GM10266 (cell line): ENCODE measurements at regions not wholly inside any gene's neighbourhood (a gene's known extent, or its start where the extent isn't known, plus 50 kb on each side); places are given as distances from the start of the nearest gene placed in this dataset.

ENCODE experiments used
- DNase-seq: peaks from one replicate; pipeline ENCODE4 v3.0.0; 2012; ENCODE audit errors: extremely low spot score
- TF ChIP-seq, protein P1 (sequence below): IDR thresholded peaks from 2 replicates; pipeline ENCODE4 v1.5.1; 2012; ENCODE audit warnings: mild to moderate bottlenecking, low read depth; ENCODE audit not compliant: control insufficient read depth, insufficient read depth; ENCODE audit errors: missing control alignments

DNA sequence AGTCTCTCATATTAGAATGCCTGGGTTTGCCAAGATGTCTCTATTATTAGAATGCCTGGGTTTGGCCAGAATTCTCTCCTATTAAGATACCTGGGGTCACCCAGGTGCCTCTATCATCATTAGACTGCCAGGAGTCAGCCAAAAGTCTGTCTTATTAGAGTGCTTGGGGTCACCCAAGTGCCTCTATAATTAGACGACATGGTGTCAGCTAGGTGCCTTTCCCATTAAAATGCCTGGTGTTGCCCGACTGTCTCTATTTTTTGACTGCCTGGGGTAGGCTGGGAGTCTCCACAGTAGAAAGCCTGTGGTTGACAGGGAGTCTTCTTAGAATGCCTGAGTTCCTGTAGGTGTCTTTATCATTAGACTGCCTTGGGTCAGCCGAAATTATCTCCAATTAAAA, 1536.6 kb downstream of the UQCRFS1 start:
- no peak for DNase-seq
- TF ChIP-seq, protein P1, sequence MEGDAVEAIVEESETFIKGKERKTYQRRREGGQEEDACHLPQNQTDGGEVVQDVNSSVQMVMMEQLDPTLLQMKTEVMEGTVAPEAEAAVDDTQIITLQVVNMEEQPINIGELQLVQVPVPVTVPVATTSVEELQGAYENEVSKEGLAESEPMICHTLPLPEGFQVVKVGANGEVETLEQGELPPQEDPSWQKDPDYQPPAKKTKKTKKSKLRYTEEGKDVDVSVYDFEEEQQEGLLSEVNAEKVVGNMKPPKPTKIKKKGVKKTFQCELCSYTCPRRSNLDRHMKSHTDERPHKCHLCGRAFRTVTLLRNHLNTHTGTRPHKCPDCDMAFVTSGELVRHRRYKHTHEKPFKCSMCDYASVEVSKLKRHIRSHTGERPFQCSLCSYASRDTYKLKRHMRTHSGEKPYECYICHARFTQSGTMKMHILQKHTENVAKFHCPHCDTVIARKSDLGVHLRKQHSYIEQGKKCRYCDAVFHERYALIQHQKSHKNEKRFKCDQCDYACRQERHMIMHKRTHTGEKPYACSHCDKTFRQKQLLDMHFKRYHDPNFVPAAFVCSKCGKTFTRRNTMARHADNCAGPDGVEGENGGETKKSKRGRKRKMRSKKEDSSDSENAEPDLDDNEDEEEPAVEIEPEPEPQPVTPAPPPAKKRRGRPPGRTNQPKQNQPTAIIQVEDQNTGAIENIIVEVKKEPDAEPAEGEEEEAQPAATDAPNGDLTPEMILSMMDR = no peak

DNA sequence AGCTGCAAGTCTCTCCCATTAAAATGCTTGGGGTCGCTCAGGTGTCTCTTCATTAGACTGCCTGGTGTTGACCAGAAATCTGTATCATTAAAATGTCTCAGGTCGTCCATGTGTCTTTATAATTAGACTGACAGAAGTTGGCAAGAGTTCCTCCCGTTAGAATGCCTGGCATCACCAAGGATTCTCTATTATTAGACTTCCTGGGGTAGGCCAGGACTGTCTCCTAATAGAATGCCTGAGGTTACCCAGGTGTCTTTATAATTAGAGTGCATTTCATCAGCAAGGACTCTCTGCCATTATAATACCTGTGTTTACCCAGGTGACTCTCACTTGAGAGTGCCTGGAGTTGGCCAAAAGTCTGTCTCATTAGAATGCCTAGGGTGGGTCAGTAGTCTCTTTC, 1537.2 kb downstream of the UQCRFS1 start:
- TF ChIP-seq, protein P1 = no peak
- DNase-seq = no peak

DNA sequence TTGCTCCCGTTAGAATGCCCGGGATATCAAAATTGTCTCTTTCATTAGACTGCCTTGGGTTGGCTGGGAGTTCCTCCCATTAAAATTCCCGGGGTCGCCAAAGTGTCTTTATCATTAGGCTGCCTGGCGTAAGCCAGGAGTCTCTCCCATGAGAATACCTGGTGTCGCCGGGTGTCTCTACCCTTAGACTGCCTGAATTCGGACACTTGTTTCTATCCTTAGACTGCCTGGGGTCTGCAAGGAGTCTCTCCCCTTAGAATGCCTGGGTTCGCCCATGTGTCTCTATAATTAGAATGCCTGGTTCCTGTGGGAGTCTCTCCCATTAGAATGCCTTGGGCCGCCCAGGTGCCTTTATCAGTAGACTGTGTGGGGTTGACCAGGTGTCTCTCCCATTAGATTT, 1538.2 kb downstream of the UQCRFS1 start:
- TF ChIP-seq, protein P1 = no peak
- DNase-seq = no peak

DNA sequence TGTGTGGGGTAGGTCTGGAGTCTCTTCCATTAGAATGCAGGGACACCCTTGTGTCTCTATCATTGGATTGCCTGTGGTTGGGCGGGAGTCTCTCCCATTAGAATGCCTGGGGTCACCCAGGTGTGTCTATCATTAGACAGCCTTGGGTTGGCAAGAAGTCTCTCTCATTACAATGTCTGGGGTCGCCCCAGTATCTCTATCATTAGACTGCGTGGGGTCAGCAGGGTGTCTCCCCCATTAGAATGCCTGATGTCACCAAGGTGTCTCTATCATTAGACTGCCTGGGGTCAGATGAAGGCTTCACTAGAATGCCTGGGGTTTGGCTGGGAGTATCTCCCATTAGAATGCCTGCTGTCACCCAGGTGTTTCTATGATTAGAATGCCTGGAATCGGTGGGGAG, 1539.0 kb downstream of the UQCRFS1 start:
- TF ChIP-seq, protein P1 = no peak

DNA sequence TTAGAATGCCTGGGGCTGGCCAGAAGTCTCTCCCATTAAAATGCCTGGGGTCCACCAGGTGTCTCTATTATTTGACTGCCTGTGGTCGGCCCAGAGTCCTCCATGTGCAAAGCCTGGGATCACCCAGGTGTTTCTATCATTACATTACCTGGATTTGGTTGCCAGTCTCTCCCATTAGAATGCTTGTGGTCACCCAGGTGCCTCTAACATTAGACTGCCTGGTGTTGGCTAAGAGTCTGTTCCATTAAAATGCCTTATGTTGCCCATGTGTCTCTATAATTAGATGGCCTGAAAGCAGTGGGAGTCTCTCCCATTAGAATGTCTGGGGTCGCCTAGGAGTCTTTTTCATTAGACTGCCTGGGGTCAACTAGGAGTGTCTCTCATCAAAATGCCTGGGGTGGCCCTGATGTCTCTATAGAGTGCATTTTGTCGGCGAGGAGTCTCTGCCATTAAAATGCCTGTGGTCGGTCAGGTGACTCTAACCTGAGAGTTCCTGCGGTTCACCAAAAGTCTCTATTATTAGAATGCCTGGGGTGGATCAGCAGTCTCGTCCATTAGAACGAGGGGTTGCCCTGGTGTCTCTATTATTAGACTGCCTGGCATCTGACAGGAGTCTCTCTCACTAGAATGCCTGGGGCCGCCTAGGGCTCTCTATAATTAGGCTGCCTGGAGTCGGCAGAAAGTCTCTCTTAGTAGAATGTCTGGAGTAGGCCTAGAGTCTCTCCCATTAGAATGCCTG, 1540.5 kb downstream of the UQCRFS1 start:
- no peak for DNase-seq
- TF ChIP-seq, protein P1 = no peak

More for the DNA sequence above, 1539.0 kb downstream of the UQCRFS1 start:
- no peak for DNase-seq

DNA sequence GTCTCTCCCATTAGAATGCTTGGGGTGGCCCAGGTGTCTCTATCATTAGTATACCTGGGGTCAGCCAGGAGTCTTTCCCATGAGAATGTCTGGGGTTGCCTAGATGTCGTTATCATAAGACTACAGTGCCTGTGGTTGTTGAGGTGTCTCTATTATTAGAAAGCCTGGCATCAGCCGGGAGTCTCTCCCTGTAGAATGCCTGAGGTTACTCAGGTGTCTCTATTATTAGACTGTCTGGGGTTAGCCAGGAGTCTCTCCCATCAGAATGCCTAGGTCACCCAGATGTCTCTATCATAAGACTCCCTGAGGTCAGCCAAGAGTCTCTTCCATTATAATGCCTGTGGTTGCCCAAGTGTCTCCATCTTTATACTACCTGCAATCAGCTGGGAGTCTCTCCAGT, 1541.1 kb downstream of the UQCRFS1 start:
- TF ChIP-seq, protein P1 = no peak
- DNase-seq = no peak

DNA sequence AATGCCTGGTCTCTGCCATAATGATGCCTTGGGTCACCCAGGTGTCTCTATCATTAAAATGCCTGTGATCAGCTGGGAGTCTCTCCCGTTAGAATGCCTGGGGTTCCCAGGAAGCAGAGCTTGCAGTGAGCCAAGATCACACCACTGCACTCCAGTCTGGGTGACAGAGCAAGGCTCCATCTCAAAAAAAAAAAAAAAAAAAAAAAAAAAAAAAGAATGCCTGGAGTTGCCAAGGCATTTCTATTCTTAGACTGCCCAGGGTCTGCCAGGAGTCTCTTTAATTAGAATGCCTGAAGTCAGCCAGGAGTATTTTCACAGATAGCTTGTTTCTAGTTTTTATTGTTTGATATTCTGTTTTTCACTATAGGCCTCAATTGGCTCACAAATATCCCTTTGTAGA, 1552.5 kb downstream of the UQCRFS1 start:
- TF ChIP-seq, protein P1 = no peak
- no peak for DNase-seq
